GM12872 (cell line): ENCODE measurements at regions not wholly inside any gene's neighbourhood (a gene's known extent, or its start where the extent isn't known, plus 50 kb on each side); places are given as distances from the start of the nearest gene placed in this dataset.

Experiments used
- TF ChIP-seq, protein P1 (sequence below): IDR thresholded peaks from 3 replicates; pipeline ENCODE4 v1.5.1; 2011; ENCODE audit warnings: low read depth, mild to moderate bottlenecking, low read length, moderate library complexity; ENCODE audit not compliant: insufficient read depth

DNA sequence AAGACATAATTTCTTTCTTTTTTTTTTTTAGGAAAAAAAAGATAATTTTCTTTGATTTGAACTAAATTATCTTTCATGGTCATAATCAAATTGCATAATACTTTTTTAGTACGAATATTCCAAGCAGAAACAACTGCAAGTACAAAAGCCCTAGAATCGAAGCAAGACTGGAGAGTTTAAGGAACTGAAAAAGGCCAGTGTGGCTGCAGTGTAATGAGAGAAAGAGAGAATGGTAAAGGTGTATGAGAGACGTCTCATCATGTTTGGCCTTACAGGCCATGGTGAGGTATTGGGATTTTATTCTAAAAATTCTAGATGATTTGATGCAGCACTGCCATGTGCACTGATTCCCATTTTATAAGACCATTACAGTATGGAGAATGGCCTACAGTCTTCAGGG lies 180.9 kb downstream of the SUCNR1 start:
- TF ChIP-seq, protein P1, sequence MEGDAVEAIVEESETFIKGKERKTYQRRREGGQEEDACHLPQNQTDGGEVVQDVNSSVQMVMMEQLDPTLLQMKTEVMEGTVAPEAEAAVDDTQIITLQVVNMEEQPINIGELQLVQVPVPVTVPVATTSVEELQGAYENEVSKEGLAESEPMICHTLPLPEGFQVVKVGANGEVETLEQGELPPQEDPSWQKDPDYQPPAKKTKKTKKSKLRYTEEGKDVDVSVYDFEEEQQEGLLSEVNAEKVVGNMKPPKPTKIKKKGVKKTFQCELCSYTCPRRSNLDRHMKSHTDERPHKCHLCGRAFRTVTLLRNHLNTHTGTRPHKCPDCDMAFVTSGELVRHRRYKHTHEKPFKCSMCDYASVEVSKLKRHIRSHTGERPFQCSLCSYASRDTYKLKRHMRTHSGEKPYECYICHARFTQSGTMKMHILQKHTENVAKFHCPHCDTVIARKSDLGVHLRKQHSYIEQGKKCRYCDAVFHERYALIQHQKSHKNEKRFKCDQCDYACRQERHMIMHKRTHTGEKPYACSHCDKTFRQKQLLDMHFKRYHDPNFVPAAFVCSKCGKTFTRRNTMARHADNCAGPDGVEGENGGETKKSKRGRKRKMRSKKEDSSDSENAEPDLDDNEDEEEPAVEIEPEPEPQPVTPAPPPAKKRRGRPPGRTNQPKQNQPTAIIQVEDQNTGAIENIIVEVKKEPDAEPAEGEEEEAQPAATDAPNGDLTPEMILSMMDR = no peak

DNA sequence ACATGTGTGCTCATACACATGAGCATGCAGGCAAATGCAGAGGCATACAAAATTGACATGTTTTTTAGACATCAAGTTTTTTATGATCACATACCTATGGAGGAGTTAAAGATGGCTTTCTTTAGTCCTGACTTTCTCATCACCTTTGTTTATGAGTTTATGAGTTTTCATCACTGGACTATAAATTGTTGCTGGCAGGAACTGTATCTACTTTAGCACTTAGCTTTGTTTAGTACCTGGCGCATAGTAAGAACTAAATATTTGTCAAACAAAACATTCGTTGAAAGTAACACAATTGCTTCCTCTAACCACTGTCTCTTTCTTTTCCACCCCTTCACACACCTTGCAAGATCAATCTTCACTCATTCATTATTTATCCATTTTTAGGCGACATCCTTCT lies 182.6 kb downstream of the SUCNR1 start:
- TF ChIP-seq, protein P1 = no peak

DNA sequence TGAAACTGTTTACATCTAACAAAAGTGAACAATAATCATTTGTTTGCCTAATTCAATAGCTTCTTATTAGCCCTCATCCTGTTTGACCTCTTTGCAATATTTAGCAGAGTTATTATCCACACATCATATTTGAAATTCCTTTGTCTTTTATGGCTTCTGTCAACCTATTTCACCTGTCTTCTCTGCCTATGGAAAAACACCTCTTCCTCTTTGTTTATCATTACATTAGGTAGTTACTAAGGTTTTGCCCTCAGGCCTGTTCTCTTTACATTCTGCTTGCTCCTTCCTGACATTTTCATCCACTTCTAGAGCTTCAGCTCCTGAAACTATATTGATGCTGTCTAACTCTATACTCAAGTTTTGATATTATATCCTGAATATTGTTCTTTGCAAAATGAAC lies 183.0 kb downstream of the SUCNR1 start:
- TF ChIP-seq, protein P1 = no peak

DNA sequence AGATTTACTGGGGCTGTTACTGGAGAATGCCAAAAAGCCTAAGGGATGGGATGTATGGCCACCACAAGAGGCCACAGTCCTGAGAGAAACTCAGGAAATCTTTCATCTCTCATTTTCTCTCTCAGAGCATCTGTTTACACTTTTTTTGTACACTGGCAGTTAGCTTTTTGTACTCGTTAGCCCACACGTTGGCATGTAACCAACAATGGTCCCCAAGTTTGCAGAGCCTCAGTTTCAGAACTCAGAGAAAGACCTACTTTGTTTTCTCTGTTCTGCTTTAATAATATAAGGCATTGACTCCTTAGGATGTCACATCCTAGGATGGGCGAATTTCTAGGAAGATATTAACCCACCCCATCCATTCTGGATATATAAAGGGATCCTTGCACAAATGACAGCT lies 183.5 kb downstream of the SUCNR1 start:
- TF ChIP-seq, protein P1 = no peak

DNA sequence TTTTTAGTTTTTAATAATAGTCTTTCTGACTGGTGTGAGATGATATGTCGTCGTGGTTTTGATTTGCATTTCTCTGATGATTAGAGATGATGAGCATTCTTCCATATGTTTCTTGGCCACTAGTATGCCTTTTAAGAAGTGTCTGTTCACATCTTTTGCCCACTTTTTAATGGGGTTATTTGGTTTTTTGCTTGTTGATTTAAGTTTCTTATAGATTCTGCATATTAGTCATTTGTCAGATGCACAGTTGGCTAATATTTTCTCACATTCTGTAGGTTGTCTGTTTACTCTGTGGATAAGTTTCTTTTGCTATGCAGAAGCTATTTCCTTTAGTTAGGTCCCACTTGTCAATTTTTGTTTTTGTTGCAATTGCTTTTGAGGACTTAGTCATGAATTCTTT lies 185.4 kb downstream of the SUCNR1 start:
- TF ChIP-seq, protein P1 = no peak

DNA sequence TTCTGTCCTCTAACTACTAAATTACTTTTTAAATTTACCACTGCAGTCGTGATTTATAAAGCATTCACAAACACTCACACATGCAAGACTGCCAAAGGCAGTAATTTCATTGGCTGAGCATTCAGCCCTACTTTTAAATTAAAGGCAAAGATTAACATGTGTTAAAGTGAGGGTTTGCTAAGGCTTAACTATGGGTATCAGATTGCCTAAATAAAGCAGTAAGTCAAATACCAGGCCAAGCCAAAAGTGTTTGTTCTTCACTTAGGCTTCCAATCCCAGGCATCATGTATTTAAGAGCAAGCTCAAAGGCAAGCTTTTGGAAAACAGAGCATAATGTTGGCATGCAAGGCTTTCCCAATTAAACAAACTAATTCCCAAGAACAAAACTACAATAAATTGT lies 187.3 kb downstream of the SUCNR1 start:
- TF ChIP-seq, protein P1 = no peak

DNA sequence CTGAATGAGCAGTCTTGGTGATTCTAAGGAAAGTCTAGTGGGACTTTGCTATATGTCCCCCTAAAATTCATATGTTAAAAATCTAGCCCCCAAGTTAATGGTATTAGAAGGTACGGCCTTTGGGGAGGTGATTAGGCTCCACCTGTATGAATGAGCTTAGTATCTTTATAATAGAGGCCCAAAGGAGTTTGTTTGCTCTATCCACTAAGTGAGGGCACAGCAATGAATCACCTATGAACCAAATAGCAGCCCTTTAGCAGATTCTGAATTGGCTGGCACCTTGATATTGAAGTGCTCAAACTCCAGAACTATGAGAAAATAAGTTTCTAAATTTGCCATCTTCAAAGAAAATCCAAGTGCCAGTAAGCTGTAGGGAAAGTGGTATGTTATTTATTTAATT lies 187.9 kb downstream of the SUCNR1 start:
- TF ChIP-seq, protein P1 = no peak

DNA sequence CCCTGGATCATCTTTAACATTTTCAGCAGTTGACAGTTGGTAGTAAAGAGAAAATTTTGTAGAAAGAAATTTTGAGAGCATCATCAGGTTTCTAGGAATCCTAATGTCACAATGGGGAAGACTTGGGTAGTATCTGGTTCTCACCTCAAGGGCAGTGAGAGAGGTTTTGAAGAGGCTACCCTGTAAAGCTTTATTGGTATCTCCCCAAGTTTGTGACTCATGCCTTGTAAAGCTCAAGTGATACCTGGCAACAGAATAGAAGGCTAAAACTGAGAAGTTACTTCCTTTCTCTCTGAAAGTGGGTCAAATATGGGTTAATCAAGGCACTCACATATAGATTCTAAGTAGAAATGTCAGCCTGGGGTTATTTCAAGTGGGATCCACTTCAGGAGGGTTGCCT lies 196.4 kb downstream of the SUCNR1 start:
- TF ChIP-seq, protein P1 = no peak
